GM21528 (cell line): ENCODE measurements at regions not wholly inside any gene's neighbourhood (a gene's known extent, or its start where the extent isn't known, plus 50 kb on each side); places are given as distances from the start of the nearest gene placed in this dataset.
"Not testable (repeated sequence)": the region's sequence is repeated elsewhere in the genome, so short reads cannot be mapped to it uniquely, and the experiment has no call there.

ENCODE experiments used
- ATAC-seq: cut with Tn5 transposase; IDR thresholded peaks from one replicate; pipeline ENCODE4 v1.9.1; 2021; ENCODE audit warnings: mild to moderate bottlenecking, moderate library complexity; ENCODE audit not compliant: unreplicated experiment, low FRiP score

- no peak for ATAC-seq
Observed at GRCh38 chr9:74366111-74366510, 131.0 kb upstream of the RORB start.

- ATAC-seq = no peak
Observed at GRCh38 chr9:74369844-74370243, 127.3 kb upstream of the RORB start.

DNA sequence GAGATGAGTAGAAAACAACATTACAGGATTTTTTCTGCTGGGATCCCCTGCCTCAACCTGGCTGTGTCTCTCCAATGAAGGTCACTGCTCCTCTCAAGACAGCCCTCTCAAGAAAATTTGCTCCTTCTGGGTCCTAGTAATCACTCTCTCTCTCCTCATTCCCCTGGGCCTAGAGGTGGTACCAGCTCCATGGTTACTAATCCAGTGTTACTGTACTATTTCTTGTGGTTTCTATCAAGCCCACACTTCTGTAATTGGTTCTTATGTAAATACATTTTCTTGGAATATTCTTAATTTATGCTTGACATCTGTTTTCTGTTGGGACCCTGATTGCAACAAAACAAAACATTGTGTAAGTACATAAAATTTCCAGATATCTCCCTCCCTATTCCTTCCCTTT is 123.8 kb upstream of the RORB start:
- no peak for ATAC-seq

DNA sequence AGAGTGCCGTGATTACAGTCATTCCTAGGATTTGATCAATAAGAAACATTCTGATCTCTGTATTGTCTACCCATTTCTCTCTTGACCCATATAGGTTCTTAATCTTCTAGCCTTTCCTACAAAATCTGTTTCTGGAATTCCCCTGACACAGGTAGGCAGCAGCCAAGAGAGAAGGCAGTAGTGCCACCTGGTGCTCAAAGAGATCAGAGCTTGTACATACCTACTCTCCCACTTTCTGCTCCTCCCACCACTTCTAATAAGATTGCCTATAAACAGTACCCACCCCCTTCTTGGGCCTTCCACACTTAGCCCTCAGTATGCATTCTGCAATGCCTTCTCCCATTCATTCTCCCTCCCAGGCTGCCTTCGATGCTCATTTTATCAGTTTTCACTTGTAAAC is 117.4 kb upstream of the RORB start:
- peak; percentile 62 for ATAC-seq

DNA sequence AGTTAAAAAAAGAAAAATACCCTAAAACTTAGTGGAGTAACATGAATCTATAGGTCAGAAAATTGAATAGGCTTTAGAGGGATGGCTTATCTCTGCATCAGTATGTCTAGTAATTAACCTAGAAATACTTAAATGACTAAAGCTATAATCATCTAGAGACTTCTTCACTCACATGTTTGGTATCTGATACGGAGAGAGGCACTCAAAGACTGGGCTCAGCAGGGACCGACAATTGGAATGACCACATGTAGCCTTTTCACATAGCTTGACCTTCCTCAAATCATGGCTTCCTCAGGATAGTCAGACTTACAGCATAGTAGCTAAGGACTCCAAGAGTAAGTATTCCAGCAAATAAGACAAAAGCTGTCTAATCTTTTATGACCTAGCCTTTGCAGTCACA is 105.3 kb upstream of the RORB start:
- ATAC-seq = no peak

- no peak for ATAC-seq
Observed at GRCh38 chr9:74403581-74403980, 93.6 kb upstream of the RORB start.

DNA sequence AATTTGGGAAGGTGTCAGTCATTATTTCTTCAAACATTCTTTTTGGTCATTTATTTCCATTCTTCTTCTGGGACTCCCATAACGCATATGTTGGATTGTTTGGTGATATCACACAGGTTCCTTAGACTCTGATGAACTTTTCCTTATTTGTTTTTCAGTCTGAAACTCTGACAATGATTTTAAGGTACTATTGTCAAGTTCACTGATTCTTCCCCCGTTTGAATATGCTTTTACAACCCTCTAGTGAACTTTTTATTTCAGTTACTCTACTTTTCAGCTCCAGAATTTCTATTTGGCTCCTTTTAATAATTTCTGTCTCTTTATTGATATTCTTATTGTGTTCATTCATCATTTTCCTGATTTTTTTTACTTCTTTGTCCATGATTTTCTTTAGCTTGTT is 92.5 kb upstream of the RORB start:
- no peak for ATAC-seq

DNA sequence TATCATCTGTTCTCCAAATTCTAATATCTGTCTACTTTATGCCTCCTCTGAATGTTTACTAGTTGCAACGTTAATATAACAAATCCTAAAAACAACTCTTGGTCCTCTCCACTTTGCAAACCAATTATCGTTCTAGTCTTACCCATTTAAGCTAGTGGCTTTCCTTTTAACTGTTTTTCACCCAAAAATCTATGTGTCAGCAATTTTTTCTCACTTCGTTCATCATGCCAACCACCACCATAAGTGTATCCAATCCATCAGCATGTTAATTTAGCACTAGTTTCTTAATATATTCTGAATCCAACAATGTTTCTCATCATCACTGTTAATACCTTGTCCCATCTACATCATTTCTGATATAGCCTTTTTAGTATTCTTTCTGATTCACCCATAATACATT is 90.0 kb upstream of the RORB start:
- ATAC-seq = no peak

- no peak for ATAC-seq
Observed at GRCh38 chr9:74412236-74412979, 84.7 kb upstream of the RORB start.

DNA sequence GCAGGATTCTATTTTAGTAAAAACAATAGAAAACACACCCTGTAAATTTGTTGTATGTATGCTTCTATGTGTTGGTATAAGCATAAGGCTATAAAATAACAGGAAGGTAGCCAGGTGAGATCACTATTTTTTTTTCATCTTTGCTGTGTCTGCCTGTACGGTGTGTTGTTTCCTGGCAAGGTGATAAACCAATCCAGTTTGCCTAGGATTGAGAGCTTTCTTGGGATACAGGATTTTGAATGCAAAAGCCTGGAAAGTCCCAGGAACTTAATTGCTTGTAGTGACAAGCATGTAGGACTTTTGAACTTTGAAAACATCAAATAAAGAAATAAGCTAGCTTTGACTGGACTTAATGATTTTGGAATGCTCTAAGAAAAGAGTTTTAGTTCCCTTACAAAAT is 83.3 kb upstream of the RORB start:
- no peak for ATAC-seq

GRCh38 chr9:74414325-74414724 is 82.8 kb upstream of the RORB start:
- no peak for ATAC-seq

GRCh38 chr9:74415995-74416394 is 81.1 kb upstream of the RORB start:
- no peak for ATAC-seq

GRCh38 chr9:74424488-74424887 is 72.6 kb upstream of the RORB start:
- ATAC-seq = not testable (repeated sequence)

- ATAC-seq = no peak
Observed at GRCh38 chr9:74431467-74431866, 65.7 kb upstream of the RORB start.

DNA sequence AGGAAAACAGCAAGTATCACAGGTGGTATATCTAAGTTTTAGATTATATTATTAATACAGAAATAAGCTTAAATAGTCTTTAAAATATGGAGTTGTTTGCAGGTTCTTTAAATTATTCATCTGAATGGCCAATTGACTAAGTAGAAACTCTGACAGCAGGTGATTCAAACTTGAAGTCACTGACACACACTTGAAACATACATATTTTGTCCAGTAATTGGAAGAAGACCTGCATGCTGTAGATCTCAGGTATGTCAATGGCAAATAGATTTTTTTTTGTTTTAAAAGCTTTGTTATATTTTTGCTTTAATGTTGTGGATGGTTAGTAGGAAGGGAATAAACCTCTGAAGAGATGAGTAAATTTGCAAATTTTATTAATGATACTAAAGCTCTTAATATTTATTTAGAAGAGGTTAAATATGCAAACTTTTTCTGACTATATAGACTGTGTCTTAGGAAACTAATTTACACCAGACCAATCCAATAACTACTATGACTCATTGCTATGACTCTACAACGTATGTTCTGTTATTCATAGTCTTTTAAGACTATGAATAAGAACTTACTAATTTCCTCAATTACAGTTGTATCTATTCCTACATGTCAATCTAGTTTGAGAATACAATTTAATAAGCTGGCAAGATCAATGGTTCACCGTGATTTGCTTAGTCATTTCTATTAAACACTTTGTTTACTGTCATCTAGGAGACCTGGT is 53.9 kb upstream of the RORB start:
- no peak for ATAC-seq

- ATAC-seq = no peak
Observed at GRCh38 chr9:74444369-74444768, 52.8 kb upstream of the RORB start.
